ENCODE measurements at regions not wholly inside any gene's neighbourhood (a gene's known extent, or its start where the extent isn't known, plus 50 kb on each side); places are given as distances from the start of the nearest gene placed in this dataset.
"Not testable (repeated sequence)": the region's sequence is repeated elsewhere in the genome, so short reads cannot be mapped to it uniquely, and the experiment has no call there.

DNA sequence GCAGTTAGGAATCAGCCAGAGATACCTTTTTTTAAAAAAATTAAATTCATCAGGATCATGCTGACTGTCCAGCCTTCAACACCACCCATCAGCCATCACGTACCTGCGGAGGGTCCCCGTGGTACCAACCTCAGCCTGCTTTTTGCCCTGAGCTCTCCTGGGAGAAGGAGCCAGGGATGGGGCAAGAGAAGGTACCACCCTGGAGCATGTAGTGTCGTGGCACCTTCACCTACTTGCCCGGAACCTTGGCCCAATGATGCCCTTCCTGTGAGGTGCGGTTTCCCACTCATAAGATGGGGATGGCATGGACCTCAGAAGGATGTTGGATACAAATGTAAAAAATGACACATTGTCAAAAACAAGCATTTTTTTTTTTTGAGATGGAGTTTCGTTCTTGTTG, 88.4 kb upstream of the C1orf174 start:
- DNase-seq = no peak
- ATAC-seq = no peak

DNA sequence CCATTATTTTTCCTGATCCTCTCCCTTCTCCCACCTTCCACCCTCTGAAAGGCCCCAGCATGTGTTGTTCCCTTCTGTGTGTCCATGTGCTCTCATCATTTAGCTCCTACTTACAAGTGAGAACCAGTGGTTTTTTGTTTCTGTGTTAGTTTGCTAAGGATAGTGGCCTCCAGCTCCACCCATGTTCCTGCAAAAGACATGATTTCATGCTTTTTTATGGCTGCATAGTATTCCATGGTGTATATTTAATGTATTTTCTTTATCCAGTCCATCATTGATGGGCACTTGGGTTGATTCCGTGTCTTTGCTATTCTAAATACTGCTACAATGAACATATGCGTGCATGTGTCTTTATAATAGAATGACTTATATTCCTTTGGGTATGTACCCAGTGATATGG, 89.4 kb upstream of the C1orf174 start:
- DNase-seq (no peak), ATAC-seq (no peak)
- intact Hi-C loops (cut with DNase I) = no loop called here

More for the DNA sequence above, 88.4 kb upstream of the C1orf174 start:
- intact Hi-C loops (cut with DNase I) = no loop called here

DNA sequence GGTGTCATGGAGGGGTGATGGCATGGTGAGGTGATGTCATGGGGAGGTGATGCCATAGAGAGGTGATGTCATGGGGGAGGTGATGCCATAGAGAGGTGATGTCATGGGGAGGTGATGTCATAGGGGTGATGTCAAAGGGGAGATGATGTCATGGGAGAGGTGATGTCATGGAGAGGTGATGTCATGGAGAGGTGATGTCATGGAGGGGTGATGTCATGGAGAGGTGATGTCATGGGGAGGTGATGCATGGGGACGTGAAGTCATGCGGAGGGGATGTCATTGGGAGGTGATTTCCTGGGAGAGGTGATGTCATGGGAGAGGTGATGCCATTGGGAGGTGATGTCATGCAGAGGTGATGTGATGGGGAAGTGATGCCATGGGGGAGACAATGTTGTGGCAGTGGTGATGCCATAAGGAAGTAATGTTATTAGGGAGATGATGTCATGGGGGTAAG, 92.1 kb upstream of the C1orf174 start:
- DNase-seq (no peak), ATAC-seq (no peak)
- intact Hi-C loops (cut with DNase I) = no loop called here

DNA sequence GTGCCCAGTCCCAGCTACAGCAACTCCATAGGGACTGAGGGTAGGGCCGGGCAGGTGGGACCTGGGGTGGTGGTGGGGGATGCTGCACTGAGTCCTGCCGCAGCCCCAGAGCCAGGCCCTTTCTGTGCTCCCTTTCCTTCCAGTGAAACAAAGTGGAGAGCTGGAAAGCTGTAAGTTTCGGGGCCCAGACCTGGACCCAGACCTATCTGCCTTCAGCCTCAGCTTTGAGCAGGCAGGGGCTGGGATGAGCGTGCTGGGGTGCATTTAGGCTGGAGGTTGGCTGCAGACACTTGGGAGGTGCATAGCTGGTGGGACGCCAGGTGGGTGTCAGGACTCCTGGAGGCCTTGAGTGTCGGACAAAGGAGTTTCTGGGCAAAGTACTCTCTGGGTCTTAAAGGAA, 92.7 kb upstream of the C1orf174 start:
- DNase-seq (no peak), ATAC-seq (no peak)
- intact Hi-C loops (cut with DNase I) = no loop called here

DNA sequence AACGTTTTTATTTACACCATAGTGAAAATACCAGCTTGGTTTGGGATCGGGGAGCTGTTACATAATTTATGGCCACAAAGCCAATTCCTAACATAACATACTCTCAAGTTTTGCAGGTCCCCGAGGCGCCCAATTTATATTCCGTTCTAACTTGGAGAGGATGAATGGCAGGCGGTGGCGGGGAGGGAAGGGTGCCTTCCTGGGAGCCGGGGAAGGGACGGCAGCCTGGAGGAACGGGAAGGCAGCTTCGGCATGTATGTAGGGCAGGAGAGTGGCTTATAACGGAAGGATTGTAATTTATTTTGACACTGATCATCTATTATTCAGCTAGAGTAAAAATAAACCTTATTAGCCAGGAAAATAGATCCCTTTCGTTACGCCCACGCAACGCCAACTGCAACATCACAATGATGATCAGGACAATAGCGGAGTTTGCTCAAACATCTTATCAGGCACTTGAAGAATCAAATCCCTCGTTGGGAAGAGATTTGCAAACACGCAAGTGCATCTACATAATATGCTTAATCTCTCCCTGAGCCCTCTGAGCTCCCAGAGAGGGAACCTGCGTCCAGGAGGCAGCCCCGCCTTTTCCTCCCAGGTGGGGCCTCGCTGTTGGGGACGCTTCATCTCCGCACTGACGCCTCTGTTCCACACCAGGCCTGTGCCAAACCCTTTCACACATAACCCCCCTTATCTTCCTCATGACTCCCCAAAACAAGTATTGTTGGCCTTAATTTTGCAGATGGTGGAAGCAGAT, 93.7 kb upstream of the C1orf174 start:
- ATAC-seq (no peak), DNase-seq (no peak)
- intact Hi-C loops (cut with DNase I) = no loop called here

DNA sequence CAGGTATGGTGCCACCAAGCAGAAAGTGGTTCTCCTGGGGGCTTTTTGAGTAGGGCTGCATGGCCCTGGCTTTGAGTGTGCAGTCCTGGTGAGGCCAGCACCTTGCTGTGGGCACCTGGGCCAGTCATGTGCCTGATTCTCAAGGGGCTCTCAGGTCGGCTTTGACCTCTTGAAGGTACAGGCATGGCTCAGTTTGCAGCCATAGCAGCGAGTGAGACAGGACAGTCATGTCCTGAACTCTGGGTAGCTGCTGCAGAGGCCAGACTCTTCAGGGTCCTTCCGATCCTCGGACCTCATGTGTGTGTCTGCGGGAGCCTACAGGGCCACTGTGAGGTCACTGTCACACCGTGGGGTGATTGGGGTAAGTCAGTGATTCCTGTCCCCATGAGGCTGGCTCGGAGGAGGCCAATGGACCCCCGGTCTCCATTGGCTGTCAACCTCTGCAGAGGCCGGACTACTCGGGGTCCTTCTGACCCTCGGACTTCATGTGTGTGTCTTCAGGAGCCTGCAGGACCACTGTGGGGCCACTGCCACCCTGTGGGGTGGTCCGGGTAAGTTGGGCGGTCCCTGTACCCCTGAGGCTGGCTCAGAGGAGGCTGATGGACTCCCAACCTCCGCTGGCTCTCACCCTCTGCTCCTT, 95.2 kb upstream of the C1orf174 start:
- intact Hi-C loops (cut with DNase I) = no loop called here
- DNase-seq = no peak
- ATAC-seq = no peak

DNA sequence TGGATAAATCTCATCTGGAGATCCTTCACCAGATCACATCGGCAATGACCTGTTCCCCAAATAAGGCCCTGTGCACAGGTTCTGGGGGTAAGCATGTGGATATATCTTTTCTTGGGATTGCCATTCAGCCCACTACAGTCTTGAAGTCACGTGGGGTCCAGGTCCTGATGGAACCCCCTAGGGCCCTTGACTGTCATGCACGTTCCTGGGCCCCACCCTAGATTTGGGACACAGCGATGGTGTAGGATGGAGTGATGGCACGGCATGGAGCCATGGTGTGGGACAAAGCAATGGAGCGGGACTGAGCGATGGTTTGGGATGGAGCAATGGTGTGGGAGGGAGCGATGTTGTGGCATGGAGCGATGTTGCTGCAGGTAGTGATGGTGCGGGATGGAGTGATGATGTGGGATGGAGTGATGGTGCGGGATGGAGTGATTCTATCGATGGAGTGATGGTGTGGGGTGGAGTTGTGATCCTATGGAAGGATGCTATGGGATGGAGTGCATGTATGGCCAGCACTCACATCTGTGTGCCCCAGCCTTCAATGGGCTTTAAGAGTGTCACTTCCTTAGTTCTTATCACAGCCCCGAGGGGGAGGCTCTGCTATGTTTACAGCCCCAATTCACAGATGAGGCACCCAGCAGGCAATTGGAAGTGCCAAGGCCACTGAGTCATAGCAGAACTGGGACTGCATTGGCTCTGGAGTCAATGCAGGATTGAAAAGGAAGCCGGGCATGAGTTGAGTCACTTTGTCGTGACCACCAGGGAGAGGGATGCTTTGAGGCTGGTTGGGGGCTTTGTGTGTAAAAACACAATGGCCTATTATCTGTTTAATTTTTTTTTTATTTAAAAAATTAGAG, 97.0 kb upstream of the C1orf174 start:
- DNase-seq = no peak
- ATAC-seq = no peak
- intact Hi-C loops (cut with DNase I) = no loop called here

DNA sequence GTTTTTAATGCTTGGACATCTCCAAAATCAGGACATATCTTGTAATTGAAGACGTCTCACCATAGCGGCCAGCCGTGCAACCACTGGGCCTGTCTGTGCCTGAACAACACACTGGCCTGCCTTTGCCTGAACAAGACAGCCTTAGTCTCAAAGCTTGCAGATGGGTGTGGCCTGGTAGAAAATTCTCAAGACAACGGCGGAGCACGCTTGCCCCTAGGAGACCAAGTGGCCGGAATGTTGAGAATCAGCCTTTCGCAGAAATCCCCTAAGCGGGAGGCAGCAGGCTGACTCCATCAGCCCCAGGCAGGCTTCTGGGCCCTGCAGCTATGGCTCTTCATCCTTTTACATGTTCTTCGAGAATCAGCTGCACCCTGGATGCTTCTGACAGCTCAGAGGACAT, 98.0 kb upstream of the C1orf174 start:
- DNase-seq (no peak), ATAC-seq (no peak)
- intact Hi-C loops (cut with DNase I) = no loop called here

DNA sequence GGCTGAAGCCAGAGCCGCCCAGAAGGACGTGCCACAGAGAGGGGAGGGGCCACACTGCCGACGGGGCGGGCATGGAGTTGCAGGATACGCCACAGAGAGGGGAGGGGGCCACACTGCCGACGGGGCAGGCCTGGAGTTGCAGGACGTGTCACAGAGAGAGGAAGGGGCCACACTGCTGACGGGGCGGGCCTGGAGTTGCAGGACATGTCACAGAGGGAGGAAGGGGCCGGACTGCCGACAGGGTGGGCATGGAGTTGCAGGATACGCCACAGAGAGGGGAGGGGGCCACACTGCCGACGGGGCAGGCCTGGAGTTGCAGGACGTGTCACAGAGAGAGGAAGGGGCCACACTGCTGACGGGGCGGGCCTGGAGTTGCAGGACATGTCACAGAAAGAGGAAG, 99.4 kb upstream of the C1orf174 start:
- intact Hi-C loops (cut with DNase I); DNase-seq; ATAC-seq: not testable (repeated sequence)

DNA sequence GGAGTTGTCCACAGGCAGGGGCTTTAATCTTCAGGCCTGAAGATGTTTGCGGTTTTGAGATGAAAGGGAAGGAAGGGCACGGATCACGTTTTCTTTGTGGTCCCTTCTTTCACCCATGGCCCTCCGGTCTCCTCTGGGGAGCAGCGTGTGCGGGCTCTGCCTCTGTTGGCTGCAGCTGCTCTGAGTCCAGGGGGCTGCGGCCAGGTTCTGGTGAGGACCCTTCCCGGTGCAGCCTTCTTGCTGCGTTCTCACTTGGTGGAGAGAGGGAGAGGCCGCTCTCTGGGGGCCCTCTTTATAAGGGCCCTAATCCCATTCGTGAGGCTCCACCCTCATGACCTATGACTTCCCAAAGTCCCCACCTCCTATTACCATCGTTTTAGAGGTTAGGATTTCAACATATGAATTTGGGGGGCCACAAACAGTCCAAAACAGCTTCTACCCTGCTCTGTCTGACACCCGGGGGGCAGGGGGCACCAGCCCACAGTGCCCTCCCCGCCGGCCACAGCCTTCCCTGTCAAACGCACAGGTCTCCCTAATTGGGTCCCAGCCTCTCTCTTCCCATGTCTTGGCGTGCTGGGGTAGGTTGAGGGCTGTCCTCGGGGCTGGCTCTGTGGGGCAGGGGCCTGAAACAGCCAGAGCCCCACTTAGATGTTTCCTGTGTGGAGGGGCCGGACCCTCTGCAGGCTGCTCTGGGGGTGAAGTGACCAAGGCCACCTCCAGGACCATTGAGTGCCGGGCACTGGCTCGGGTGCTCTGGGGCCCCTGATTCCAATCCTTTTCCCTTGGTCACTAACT, 100.1 kb upstream of the C1orf174 start:
- no peak for DNase-seq

DNA sequence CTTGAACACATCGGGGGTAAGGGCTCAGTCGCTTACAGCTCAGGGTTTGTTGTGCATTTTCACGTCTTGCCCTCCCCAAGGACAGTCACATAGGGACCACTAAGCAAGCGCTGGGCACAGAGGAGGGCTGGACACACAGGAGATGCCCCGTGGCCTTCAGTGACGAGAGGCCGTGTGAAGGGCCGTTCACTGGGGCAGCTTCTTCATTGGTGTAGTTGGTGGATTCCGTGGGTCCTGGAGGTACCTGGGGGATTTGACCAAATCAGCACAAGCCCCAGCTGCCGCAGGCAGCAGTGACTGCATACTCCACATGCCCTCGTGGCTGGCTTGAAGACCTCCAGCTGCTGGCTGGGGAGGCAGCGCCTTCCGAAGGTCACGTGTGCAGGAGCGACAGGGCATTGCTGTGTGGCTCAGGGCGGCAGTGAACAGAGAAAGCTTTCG, 100.8 kb upstream of the C1orf174 start:
- ATAC-seq (no peak), DNase-seq (no peak)
- intact Hi-C loops (cut with DNase I) = no loop called here

More for the DNA sequence above, 100.1 kb upstream of the C1orf174 start:
- ATAC-seq = no peak
- intact Hi-C loops (cut with DNase I) = no loop called here

DNA sequence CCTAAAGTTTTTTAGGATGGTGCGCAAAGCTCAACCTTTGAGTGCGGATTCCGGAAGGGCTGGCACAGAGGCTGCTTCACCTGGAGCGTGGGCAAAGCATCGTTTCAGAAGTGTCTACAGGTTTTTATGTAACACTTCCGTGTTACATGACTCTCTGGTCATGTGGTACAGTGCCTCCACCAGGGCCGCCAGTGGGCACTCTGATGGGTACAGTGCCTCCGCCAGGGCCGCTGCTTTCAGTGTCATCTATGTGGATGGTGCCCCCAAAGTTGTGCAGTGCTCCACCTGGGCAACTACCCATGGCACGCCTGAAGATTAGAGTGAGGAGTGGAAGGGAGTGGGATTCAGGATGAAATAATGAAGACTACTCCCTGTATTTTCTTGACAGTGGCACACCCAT, 101.4 kb upstream of the C1orf174 start:
- no peak for ATAC-seq
- intact Hi-C loops (cut with DNase I) = no loop called here
- DNase-seq = no peak

DNA sequence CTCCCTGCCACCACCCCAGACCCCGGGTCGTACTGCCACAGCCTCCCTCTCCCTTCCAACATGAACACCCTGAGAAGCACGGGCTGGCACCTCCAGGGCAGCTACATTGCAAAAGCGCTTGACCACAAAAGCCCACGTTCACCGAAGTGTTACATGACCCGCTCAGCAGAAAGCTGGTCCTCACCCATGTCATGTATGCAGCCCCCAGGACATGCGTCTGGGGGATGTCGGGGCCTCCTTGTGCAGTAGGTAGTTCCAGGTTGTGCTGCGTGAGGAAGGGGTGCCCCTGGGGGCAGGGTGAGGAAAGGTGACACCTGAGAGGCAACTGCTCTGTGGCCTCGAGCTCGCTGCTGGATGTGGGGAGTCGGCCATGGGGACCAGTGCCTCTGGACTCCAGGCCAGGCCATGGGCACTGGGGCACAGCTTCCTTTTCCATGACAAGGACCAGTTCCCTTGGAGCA, 102.0 kb upstream of the C1orf174 start:
- ATAC-seq (no peak), DNase-seq (no peak)
- intact Hi-C loops (cut with DNase I) = no loop called here

DNA sequence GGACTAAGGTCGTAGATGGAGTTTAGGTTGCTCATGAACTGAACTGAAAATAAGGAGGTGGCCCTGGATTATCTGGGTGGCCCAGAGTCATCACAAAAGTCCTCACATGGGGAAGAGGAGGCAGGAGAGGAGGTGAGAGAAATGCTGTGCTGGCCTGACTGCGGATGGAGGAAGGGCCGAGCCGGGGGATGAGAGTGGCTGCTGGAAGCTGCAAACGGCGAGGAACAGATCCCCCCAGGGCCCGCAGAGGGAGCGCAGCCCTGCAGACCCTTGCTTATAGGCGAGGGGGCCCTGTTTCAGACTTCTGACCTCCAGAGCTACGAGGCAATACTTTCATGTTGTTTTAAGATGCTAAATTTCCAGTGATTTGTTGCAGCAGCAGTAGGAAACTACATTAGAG, 102.7 kb upstream of the C1orf174 start:
- intact Hi-C loops (cut with DNase I) = no loop called here
- ATAC-seq = no peak

DNA sequence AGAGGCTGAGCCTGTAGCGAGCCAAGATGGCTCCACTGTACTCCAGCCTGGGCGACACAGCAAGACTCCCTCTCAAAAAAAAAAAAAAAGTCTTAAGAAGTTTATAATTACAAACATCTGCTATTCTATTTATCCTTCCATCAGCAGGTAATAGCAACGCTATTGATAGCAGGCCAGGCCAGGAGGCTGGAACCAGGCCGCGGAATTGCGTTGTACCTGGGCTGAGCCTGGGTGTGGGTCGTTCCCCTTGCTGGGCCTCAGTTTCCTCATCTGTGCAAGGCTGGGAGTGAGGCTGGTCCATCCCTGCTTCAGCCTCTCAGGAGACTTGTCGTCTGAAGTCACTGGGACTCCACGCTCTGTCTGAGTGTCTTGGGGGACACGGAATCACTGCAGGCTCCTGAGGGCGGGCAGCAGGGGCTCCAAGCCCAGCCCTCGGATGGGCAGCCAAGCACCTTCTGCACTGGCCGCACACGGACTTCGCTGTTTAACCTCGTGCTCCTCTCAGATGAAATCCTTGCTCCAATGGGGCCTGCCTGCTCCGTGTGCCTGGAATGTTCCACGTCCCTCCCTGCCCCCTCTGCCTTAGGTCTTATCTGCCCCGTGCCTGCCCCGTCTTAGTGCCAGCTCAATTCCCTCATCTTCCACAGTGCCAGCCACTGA, 103.9 kb upstream of the C1orf174 start:
- no peak for ATAC-seq
- intact Hi-C loops (cut with DNase I) = no loop called here
- DNase-seq = no peak

More for the DNA sequence above, 102.7 kb upstream of the C1orf174 start:
- no peak for DNase-seq

DNA sequence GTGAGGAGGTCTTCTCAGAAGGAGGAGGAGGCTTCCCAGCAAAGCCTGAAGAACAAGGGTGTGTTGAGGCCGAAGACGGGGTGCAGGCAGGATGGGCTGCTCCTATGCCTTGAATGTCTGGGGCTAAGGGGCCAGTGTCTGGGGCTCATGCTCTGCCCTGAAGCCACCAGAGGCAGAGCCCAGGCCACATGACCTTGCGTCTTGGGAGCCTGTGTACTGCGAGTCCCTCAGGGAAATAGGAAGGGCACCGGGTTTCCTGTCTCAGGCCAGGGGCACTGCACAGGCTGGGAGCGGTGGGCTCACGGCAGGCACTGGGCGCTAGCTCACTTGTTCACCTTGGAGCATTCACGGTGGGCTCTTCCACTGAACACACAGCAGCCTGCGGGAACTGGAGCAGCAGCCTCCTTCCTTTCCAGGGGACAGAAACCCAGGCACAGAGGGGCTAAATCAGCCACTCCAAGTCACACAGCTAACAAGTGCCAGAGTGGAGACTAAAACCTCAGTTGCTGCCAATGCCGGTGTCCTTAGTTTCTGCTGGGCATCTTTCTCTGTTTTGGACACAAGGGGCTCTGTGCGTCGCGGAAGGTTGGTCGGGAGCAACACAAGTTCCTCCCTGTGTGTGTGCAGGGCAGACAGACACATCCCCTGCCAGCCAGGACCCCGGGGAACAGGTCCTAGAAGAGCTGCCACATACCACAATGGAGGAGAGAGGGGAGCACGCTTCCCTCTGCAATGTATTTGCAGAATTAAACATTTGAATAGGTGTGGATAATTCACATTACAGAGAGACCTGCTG, 104.8 kb upstream of the C1orf174 start:
- ATAC-seq (no peak), DNase-seq (no peak)
- intact Hi-C loops (cut with DNase I) = no loop called here

DNA sequence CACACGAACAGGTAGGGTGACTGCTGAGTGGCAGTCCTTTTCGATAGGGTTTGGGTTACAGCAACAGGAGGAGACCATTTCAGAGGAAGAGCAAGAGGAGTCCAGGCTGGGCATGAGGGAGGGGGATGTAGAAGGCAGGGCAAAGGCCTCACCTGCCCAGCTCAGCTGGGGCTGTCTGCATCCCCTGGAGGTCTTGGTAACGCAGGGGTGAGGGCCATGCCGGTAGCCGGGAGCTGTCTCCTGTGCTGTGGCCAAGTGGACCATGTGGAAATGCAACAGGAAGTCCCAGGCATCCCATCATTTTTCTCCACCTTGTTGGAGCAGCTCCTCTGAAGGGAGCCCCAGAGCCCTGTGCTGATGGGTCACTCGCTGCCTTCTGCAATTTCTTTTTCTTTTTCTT, 105.4 kb upstream of the C1orf174 start:
- intact Hi-C loops (cut with DNase I) = no loop called here
- ATAC-seq (no peak), DNase-seq (no peak)

Measured in left cardiac atrium (tissue), 4 donors.